ENCODE measurements at regions not wholly inside any gene's neighbourhood (a gene's known extent, or its start where the extent isn't known, plus 50 kb on each side); places are given as distances from the start of the nearest gene placed in this dataset.

- no peak for TF ChIP-seq CTCF (conservative IDR thresholded peaks at IDR 0.05)
- no peak overlapping the region for H3K27ac ChIP-seq
Measured at GRCh38 chr4:156710365-156711192, 261.0 kb downstream of the PDGFC start.

- no peak for TF ChIP-seq CTCF (conservative IDR thresholded peaks at IDR 0.05)
- no peak overlapping the region for H3K27ac ChIP-seq
Measured at GRCh38 chr4:156705311-156705710, 266.3 kb downstream of the PDGFC start.

GRCh38 chr4:156695163-156695562 is 276.4 kb downstream of the PDGFC start:
- TF ChIP-seq CTCF (conservative IDR thresholded peaks at IDR 0.05): no peak

GRCh38 chr4:156694413-156694812 is 277.2 kb downstream of the PDGFC start:
- no peak for TF ChIP-seq CTCF (conservative IDR thresholded peaks at IDR 0.05)
- H3K27ac ChIP-seq: no peak overlapping the region

More at GRCh38 chr4:156695163-156695562, 276.4 kb downstream of the PDGFC start:
- H3K27ac ChIP-seq: no peak overlapping the region

GRCh38 chr4:156693557-156693956 is 278.0 kb downstream of the PDGFC start:
- H3K27ac ChIP-seq: no peak overlapping the region
- TF ChIP-seq CTCF (conservative IDR thresholded peaks at IDR 0.05): no peak

- no peak for TF ChIP-seq CTCF (conservative IDR thresholded peaks at IDR 0.05)
- H3K27ac ChIP-seq: no peak overlapping the region
Measured at GRCh38 chr4:156692016-156692415, 279.6 kb downstream of the PDGFC start.

- no peak for TF ChIP-seq CTCF (conservative IDR thresholded peaks at IDR 0.05)
- no peak overlapping the region for H3K27ac ChIP-seq
Measured at GRCh38 chr4:156690572-156690971, 281.0 kb downstream of the PDGFC start.
